HG03135 (cell line): ENCODE measurements at regions not wholly inside any gene's neighbourhood (a gene's known extent, or its start where the extent isn't known, plus 50 kb on each side); places are given as distances from the start of the nearest gene placed in this dataset.

Source experiments
- ATAC-seq: cut with Tn5 transposase; IDR thresholded peaks from one replicate; pipeline ENCODE4 v1.9.1; 2021; ENCODE audit warnings: mild to moderate bottlenecking, moderate library complexity; ENCODE audit not compliant: unreplicated experiment

- no peak for ATAC-seq
These were observed 101.0 kb upstream of the NT5C1B start for GRCh38 chr2:18690342-18690741.

- ATAC-seq: no peak
These were observed 95.1 kb upstream of the NT5C1B start for GRCh38 chr2:18684206-18685038.

- no peak for ATAC-seq
These were observed 93.3 kb upstream of the NT5C1B start for GRCh38 chr2:18682681-18683080.

GRCh38 chr2:18677280-18677679, 87.9 kb upstream of the NT5C1B start:
- ATAC-seq: no peak

- ATAC-seq: no peak
These were observed 84.9 kb upstream of the NT5C1B start for GRCh38 chr2:18674309-18674708.

- no peak for ATAC-seq
These were observed 82.0 kb upstream of the NT5C1B start for GRCh38 chr2:18671363-18671762.

- ATAC-seq: no peak
These were observed 78.9 kb upstream of the NT5C1B start for GRCh38 chr2:18668221-18668620.

- ATAC-seq: no peak
These were observed 75.1 kb upstream of the NT5C1B start for GRCh38 chr2:18664421-18664820.

- ATAC-seq: no peak
These were observed 74.5 kb upstream of the NT5C1B start for GRCh38 chr2:18663861-18664260.

- ATAC-seq: no peak
These were observed 73.3 kb upstream of the NT5C1B start for GRCh38 chr2:18662689-18663088.

- no peak for ATAC-seq
These were observed 70.5 kb upstream of the NT5C1B start for GRCh38 chr2:18659915-18660314.

- no peak for ATAC-seq
These were observed 66.7 kb upstream of the NT5C1B start for GRCh38 chr2:18656048-18656447.

- ATAC-seq: no peak
These were observed 62.7 kb upstream of the NT5C1B start for GRCh38 chr2:18651842-18652774.

GRCh38 chr2:18650221-18650620, 60.9 kb upstream of the NT5C1B start:
- ATAC-seq: no peak

GRCh38 chr2:18649502-18650135, 60.2 kb upstream of the NT5C1B start:
- no peak for ATAC-seq

- no peak for ATAC-seq
These were observed 58.8 kb upstream of the NT5C1B start for GRCh38 chr2:18648161-18648560.

- ATAC-seq: no peak
These were observed 58.4 kb upstream of the NT5C1B start for GRCh38 chr2:18647731-18648130.

GRCh38 chr2:18645315-18645714, 55.9 kb upstream of the NT5C1B start:
- no peak for ATAC-seq

GRCh38 chr2:18644115-18644462, 54.7 kb upstream of the NT5C1B start:
- no peak for ATAC-seq

- ATAC-seq: no peak
These were observed 54.2 kb upstream of the NT5C1B start for GRCh38 chr2:18643326-18644114.

GRCh38 chr2:18641823-18642222, 52.5 kb upstream of the NT5C1B start:
- no peak for ATAC-seq
